ENCODE measurements at regions not wholly inside any gene's neighbourhood (a gene's known extent, or its start where the extent isn't known, plus 50 kb on each side); places are given as distances from the start of the nearest gene placed in this dataset.
"Not testable (repeated sequence)": the region's sequence is repeated elsewhere in the genome, so short reads cannot be mapped to it uniquely, and the experiment has no call there.

GRCh38 chr5:61215996-61216395 is 53.7 kb upstream of the SMIM15 start:
- DNase-seq (ENCODE audit: low spot score), result no peak

DNA sequence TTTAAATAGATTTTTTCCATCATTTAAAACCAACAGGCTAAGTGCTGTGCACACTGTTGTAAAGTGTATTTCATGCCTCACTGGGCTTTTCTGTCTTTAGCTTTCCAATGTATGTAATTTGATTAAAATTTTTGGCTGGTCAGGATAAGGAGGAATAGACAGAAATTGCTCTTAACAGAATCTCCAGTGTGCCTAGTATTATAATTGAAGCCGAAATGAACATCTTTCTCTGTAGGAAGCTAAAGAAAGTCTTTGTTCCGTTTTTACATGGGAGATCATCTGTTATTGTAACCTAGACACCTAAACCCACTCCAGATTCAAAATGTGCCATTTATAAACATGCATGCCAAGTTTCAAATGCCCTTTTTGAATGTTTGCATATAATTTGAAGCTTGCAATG is 54.5 kb upstream of the SMIM15 start:
- no peak for DNase-seq (ENCODE audit: low spot score)

- DNase-seq (ENCODE audit: low spot score), result no peak
These were observed 54.9 kb upstream of the SMIM15 start for GRCh38 chr5:61217214-61217613.

- no peak for DNase-seq (ENCODE audit: low spot score)
These were observed 66.0 kb upstream of the SMIM15 start for GRCh38 chr5:61228229-61228628.

- no peak for DNase-seq (ENCODE audit: low spot score)
These were observed 66.5 kb upstream of the SMIM15 start for GRCh38 chr5:61228691-61229280.

DNA sequence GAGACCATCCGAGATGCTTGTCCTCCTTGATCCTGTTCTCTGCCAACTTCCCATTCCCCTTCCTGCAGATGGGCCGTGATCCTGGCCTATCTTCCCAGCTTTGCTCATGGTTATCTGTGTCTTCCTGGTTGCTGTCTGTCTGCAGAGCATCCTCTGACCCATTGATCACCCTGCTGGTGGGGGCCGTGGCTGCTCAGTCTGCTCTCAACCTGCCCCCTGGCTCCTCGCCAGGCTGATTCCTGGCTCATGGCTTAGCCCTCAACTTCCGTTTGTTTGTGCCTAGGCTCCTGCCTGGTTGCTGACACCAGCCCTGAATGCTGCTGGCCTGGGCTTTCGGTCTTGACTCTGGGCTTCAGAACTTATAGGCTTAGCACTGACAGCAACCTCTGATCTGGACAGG is 67.1 kb upstream of the SMIM15 start:
- DNase-seq (ENCODE audit: low spot score), result no peak

DNA sequence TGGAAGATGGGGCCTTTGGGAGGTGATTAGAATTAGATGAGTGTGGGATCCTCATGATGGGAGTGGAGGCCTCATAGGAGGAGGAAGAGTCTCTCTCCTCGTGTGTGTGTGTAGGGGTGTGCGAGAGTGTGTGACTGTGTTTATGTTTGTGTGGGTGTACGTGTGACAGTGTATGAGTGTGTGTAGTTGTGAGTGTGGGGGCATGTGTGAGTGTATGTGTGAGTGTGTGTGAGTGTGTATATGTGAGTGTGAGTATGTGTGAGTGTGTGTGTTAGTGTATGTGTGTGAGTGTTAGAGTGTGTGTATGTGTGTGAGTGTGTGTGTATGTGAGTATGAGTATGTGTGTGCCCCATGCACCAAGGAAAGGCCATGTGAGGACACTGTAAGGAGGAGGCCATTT is 68.2 kb upstream of the SMIM15 start:
- DNase-seq (ENCODE audit: low spot score), result no peak

- no peak for DNase-seq (ENCODE audit: low spot score)
These were observed 69.5 kb upstream of the SMIM15 start for GRCh38 chr5:61231813-61232212.

- DNase-seq (ENCODE audit: low spot score), result no peak
These were observed 70.3 kb upstream of the SMIM15 start for GRCh38 chr5:61232490-61233050.

- DNase-seq (ENCODE audit: low spot score), result no peak
These were observed 71.8 kb upstream of the SMIM15 start for GRCh38 chr5:61234019-61234418.

DNA sequence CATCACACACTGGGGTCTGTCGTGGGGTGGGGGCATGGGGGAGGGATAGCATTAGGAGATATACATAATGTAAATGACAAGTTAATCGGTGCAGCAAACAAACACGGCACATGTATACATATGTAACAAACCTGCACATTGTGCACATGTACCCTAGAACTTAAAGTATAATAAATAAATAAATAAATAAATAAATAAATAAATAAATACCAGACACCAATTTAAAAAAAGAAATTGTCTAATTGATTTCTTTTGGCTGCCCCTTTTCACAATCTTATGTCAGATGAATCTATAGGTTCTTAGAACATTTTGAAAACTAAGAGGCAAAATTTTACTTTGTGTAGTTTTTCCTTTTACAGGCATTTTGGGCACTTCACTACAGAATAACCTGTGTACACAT is 74.4 kb upstream of the SMIM15 start:
- not testable (repeated sequence) for DNase-seq (ENCODE audit: low spot score)

GRCh38 chr5:61245486-61245885 is 83.2 kb upstream of the SMIM15 start:
- DNase-seq (ENCODE audit: low spot score), result no peak

DNA sequence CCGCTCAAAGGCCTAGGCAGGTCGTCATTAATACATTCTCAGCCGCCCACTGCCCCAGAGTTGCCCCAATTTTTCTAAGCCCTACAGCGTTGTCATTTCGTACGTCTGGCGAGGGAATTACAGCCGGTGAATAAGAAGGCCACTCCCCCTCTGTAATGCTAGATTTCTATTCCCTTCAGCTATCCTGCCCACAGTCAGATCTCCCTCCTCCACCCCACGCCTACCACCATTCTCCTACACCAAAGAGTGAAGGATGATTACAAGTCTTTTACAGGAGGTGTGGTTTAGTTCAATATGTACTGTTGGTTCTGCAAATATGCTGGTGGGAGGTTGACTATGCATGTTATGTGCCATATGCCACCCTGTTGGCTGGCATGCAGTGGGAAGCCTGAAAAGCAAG is 83.7 kb upstream of the SMIM15 start:
- no peak for DNase-seq (ENCODE audit: low spot score)

- no peak for DNase-seq (ENCODE audit: low spot score)
These were observed 84.6 kb upstream of the SMIM15 start for GRCh38 chr5:61246768-61247307.

DNA sequence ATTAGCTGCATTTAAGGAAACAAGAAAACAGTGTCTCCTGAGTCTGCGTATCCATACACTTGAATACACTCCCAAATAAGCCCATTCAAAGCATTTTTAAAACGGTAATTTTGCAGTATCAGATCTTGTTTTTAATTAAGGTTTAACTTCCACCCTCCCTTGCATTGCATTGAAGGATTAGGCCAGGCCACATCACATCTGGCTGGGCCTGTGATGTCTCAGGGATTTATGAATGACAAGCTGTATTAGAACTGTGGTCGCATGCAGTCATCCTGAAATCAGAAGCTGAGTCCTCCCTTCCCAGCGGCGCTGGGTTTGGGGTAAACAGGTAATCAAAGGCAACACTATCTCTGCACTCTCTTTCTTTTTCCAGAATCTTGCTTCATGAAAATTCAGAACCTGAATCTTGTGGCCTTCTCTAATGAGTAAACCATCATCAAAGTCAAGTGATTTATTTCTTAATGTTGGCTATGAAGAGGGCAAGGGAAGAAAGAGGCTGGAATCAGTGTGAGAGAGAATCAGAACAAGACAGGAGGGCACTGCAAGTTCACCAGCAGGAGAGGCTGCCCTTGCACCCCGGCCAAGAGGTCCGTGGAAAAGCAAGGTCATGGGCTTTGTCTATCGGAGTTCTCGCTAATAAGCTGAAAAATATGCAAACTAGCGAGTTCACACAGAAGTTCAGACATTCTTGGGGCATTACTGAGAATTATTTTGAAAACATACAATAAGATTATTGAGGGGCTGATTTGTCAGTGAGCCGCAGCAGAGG is 80.0 kb upstream of the ZSWIM6 start:
- no peak for DNase-seq (ENCODE audit: low spot score)

DNA sequence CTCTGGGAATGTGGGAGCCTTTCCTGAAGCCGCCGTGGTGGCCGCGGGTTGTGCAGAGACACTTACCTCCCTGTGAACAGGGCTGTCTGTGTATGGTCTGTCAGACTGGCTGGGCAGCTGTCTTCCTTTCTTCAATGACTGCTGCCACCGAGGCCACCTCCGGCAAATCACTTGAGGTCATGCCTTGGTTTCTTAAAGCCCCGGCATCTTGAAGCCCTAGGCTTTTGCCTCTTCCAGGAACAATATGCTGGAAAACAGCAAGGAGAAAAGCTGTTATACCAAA is 79.5 kb upstream of the ZSWIM6 start:
- DNase-seq (ENCODE audit: low spot score), result no peak

DNA sequence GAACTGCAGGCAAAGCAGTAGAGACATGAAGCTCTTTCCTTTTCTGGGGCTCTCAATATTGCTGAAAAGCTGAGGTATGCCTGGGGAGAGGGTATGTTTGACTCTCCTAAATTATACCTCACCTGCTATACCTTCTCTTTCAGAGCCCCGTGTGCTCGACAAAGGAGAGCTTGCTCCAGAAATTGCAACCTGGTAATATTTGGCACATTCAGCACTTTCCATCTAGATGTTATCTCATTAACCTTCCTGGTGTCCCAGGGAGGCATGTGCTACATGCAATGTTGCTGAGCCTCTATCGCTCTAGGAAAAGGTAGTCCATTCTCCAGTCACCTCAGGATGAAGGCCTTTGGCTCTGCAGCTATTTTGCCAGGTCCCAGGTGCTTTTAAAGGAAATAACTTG is 78.5 kb upstream of the ZSWIM6 start:
- DNase-seq (ENCODE audit: low spot score), result no peak

GRCh38 chr5:61254969-61255555 is 77.0 kb upstream of the ZSWIM6 start:
- DNase-seq (ENCODE audit: low spot score), result no peak

DNA sequence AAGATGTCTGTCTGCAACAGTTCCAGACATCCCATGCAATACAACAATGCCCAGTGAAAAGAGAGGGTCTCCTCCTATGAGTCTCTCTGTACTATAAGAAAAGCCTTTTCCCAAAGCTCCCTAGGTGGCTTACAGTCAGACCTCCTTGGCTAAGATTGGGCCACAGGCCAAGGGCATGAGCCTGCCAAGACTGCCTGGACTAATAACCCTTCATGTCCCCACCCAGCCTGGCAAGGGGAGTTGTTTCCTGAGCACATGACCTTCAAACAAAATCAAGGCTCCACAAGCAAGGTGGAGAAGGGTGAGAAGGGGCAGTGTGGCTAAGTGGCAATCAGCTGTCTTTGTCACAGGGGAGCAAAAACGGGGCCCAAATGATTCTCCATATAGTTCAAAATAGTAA is 75.6 kb upstream of the ZSWIM6 start:
- DNase-seq (ENCODE audit: low spot score), result no peak

- DNase-seq (ENCODE audit: low spot score), result no peak
These were observed 74.6 kb upstream of the ZSWIM6 start for GRCh38 chr5:61257421-61257820.

DNA sequence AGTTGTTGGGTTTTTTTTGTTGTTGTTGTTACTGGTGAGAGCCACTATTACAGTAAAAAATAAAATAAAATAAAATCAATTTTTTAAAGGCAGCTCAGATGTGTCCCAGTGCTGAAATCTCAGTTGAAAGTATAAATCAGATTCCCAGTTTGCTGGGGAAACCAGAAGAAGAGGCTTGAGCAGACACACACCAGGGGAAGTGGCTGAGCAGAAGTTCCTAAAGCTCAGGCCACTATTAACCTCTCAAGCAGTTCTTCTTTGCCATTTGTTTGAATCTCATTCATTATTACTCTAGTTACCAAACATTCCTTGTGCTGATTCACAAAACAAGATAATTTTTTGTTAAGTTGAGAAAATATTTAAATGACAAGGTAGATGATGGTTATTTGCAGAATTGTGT is 70.9 kb upstream of the ZSWIM6 start:
- DNase-seq (ENCODE audit: low spot score), result no peak

DNA sequence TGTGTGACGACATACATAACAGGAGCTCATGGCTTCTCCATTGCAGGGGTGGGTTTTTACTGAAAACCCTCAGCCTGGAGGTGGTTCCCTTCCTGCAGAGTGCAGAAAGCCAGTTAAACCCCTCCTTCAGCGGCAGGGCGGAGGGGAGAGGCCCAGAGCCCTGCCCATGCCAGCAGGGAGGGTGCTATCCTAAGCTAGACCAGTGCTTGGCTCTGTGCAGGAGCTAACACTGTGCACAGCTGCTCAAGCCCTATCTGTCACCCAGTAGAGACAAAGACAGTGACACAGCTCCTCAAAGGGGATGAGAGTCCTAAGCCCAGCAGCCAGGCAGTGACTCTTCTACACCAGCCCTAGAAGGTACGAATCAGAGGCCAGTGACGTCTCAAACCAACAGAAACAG is 70.0 kb upstream of the ZSWIM6 start:
- DNase-seq (ENCODE audit: low spot score), result no peak

DNA sequence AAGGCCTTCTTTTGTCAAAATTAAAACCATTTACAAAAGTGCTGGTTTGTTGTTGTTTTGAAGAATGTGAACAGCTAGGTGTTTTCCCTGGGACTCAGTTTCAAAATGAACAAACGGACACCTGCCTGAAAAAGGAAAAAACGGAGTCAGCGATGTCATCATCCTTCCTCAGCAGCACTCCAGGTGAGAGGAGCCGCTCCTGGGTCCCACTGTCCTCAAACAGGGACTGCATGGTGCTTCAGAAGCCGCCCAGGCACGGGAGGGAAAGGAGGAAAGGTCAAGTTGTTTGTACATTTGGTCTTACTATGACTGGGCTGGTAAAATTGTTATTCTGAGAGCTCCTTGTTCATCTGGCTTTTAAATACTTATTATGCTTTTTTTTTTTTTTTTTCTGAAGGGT is 69.0 kb upstream of the ZSWIM6 start:
- DNase-seq (ENCODE audit: low spot score), result no peak

All from AG08396 (cell line).